Keratinocyte (primary cell): ENCODE measurements at regions not wholly inside any gene's neighbourhood (a gene's known extent, or its start where the extent isn't known, plus 50 kb on each side); places are given as distances from the start of the nearest gene placed in this dataset.

Experiments
- DNase-seq: peaks from one replicate; pipeline ENCODE4 v3.0.0-alpha.2; 2011; ENCODE audit warnings: low read depth, missing footprints, low spot score
- FAIRE-seq: peaks from 2 replicates; lab custom pipeline; 2011; peaks lifted over from hg19 to GRCh38; lab: Jason Lieb, UNC
- H2AFZ ChIP-seq: 2 replicates; pipeline ENCODE4 v1.6.0; 2012; ENCODE audit warnings: low read length, control low read depth, inconsistent platforms; ENCODE audit not compliant: control insufficient read depth
- H3K27ac ChIP-seq: 2 replicates; pipeline ENCODE4 v1.5.1; 2011; ENCODE audit warnings: low read length; ENCODE audit not compliant: control insufficient read depth, insufficient read depth
- H3K27me3 ChIP-seq: 3 replicates; pipeline ENCODE4 v1.6.0; 2011; ENCODE audit warnings: low read length; ENCODE audit not compliant: control insufficient read depth, insufficient read depth; ENCODE audit errors: extremely low read depth
- H3K36me3 ChIP-seq, 2 experiments: 2 replicates in 1 of 2; 3 replicates in 1 of 2; pipeline ENCODE4 v1.5.1; 2011; ENCODE audit warnings: low read length in 2 of 2, mild to moderate bottlenecking in 1 of 2; ENCODE audit not compliant: control insufficient read depth in 2 of 2, insufficient read depth in 2 of 2; ENCODE audit errors: extremely low read depth in 1 of 2
- H3K4me1 ChIP-seq: 3 replicates; pipeline ENCODE4 v1.5.1; 2011; ENCODE audit warnings: low read length; ENCODE audit not compliant: control insufficient read depth, insufficient read depth; ENCODE audit errors: extremely low read depth
- H3K4me2 ChIP-seq: 3 replicates; pipeline ENCODE4 v1.6.0; 2011; ENCODE audit warnings: low read depth, low read length; ENCODE audit not compliant: control insufficient read depth, insufficient read depth; ENCODE audit errors: extremely low read depth
- H3K4me3 ChIP-seq, 3 experiments: fragments of 200-600 bp in 1 of 3; sonication (generic) in 1 of 3; 2 replicates in 2 of 3; 3 replicates in 1 of 3; pipeline ENCODE4 v1.5.1; 2011 to 2016; ENCODE audit warnings: low read length in 3 of 3, mild to moderate bottlenecking in 3 of 3, control low read depth in 2 of 3, inconsistent platforms in 1 of 3, low read depth in 1 of 3, mixed read lengths in 1 of 3, mixed run types in 1 of 3, moderate library complexity in 1 of 3; ENCODE audit not compliant: control insufficient read depth in 2 of 3, insufficient read depth in 2 of 3; ENCODE audit errors: extremely low read depth in 1 of 3
- H3K79me2 ChIP-seq: 2 replicates; pipeline ENCODE4 v1.6.0; 2012; ENCODE audit warnings: low read length; ENCODE audit not compliant: control insufficient read depth, insufficient read depth
- H3K9ac ChIP-seq: 3 replicates; pipeline ENCODE4 v1.6.0; 2011; ENCODE audit warnings: low read length; ENCODE audit not compliant: control insufficient read depth, insufficient read depth; ENCODE audit errors: extremely low read depth
- H3K9me1 ChIP-seq: 3 replicates; pipeline ENCODE4 v1.6.0; 2011; ENCODE audit warnings: low read length; ENCODE audit not compliant: control insufficient read depth, insufficient read depth; ENCODE audit errors: extremely low read depth
- H3K9me3 ChIP-seq: 2 replicates; pipeline ENCODE4 v1.5.1; 2012; ENCODE audit warnings: low read depth, low read length; ENCODE audit not compliant: control insufficient read depth
- H4K20me1 ChIP-seq: 3 replicates; pipeline ENCODE4 v1.6.0; 2011; ENCODE audit warnings: low read length; ENCODE audit not compliant: control insufficient read depth, insufficient read depth; ENCODE audit errors: extremely low read depth
- EZH2 ChIP-seq: IDR thresholded peaks from one replicate; pipeline ENCODE4 v1.6.1; 2012; ENCODE audit warnings: inconsistent platforms, mild to moderate bottlenecking, low read length, moderate library complexity
- dilution Hi-C: fragments of 300-500 bp; cut with MboI; formaldehyde crosslinking; loops from one replicate; pipeline ENCODE4 v1.7.0; 2020; ENCODE audit warnings: low sequenced_read_pairs; ENCODE audit not compliant: extremely low pct_ligation_motif_present
- TF ChIP-seq, protein P1 (sequence below), 3 experiments: IDR thresholded peaks in 1 of 3; conservative IDR thresholded peaks in 1 of 3; optimal IDR thresholded peaks in 1 of 3; 2 replicates in 2 of 3; 3 replicates in 1 of 3; pipeline versions ENCODE3 to v1.5.1; 2011; ENCODE audit warnings: low read length in 3 of 3, mild to moderate bottlenecking in 3 of 3, moderate library complexity in 2 of 3, control low read depth in 1 of 3, inconsistent platforms in 1 of 3; ENCODE audit not compliant: insufficient read depth in 2 of 3; ENCODE audit errors: extremely low read depth in 1 of 3

DNA sequence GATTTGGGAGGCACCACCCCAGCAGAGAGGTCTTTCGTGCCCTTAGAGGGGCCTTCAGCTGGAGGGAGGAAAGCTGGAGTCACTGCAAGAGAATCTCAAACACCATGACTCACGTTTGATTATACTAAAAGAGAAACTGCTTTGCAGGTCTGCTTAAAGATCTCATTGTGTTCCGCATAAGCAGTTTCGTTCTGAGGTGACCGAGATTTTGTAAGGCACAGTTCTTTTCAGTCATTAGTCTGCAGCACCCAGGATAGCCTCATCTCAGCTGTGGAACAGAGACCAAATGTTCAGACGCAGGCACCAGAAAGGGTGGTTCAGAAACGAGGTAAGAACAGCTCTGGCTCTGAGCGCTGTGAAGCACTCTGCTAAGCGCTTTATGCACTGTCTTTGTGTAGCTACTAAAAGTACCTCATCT is 71.2 kb upstream of the GTF3A start:
- Histone ChIP-seq H3K4me3 (no peak overlapping the region), H3K27ac (no peak overlapping the region), H3K79me2 (no peaks in the 10 kb centered on the region), H4K20me1 (no peaks in the 10 kb centered on the region), H3K9me3 (no peaks in the 10 kb centered on the region), H3K9me1 (no peaks in the 10 kb centered on the region), H3K9ac (no peak overlapping the region), H3K4me2 (no peak overlapping the region), H3K36me3 (no peaks in the 10 kb centered on the region), H3K27me3 (peaks cover 4% of the 10 kb centered on the region), H2AFZ (no peak overlapping the region), H3K4me1 (no peaks in the 10 kb centered on the region)
- FAIRE-seq (no peak), DNase-seq (no peak)
- TF ChIP-seq, protein P1, sequence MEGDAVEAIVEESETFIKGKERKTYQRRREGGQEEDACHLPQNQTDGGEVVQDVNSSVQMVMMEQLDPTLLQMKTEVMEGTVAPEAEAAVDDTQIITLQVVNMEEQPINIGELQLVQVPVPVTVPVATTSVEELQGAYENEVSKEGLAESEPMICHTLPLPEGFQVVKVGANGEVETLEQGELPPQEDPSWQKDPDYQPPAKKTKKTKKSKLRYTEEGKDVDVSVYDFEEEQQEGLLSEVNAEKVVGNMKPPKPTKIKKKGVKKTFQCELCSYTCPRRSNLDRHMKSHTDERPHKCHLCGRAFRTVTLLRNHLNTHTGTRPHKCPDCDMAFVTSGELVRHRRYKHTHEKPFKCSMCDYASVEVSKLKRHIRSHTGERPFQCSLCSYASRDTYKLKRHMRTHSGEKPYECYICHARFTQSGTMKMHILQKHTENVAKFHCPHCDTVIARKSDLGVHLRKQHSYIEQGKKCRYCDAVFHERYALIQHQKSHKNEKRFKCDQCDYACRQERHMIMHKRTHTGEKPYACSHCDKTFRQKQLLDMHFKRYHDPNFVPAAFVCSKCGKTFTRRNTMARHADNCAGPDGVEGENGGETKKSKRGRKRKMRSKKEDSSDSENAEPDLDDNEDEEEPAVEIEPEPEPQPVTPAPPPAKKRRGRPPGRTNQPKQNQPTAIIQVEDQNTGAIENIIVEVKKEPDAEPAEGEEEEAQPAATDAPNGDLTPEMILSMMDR (optimal IDR thresholded peaks at IDR 0.05 in 1 of 3, IDR thresholded peaks at IDR 0.05 in 1 of 3, conservative IDR thresholded peaks at IDR 0.05 in 1 of 3; ENCODE audit: extremely low read depth in 1 of 3, insufficient read depth in 2 of 3, low read length in 3 of 3): no peak
- TF ChIP-seq EZH2: no peak
- dilution Hi-C loops: no loop called here

- TF ChIP-seq, protein P1 (optimal IDR thresholded peaks at IDR 0.05 in 1 of 3, IDR thresholded peaks at IDR 0.05 in 1 of 3, conservative IDR thresholded peaks at IDR 0.05 in 1 of 3; ENCODE audit: extremely low read depth in 1 of 3, insufficient read depth in 2 of 3, low read length in 3 of 3): no peak
- TF ChIP-seq EZH2: no peak
- no peaks in the 10 kb centered on the region for H3K9me1 ChIP-seq
- no peak overlapping the region for H3K4me3 ChIP-seq
- no peak overlapping the region for H3K4me2 ChIP-seq
- H3K4me1 ChIP-seq: no peaks in the 10 kb centered on the region
- no peaks in the 10 kb centered on the region for H3K79me2 ChIP-seq
- no peaks in the 10 kb centered on the region for H3K9me3 ChIP-seq
- no peaks in the 10 kb centered on the region for H3K36me3 ChIP-seq
- DNase-seq (no peak), FAIRE-seq (no peak)
- H3K27me3 ChIP-seq: peaks cover 4% of the 10 kb centered on the region
- H2AFZ ChIP-seq: no peak overlapping the region
- no peaks in the 10 kb centered on the region for H4K20me1 ChIP-seq
- no peak overlapping the region for H3K27ac ChIP-seq
- no peak overlapping the region for H3K9ac ChIP-seq
- dilution Hi-C loops: no loop called here
Measured at GRCh38 chr13:27353708-27354107, 70.7 kb upstream of the GTF3A start.
